Adrenal gland (tissue), 5 donors: ENCODE measurements at regions not wholly inside any gene's neighbourhood (a gene's known extent, or its start where the extent isn't known, plus 50 kb on each side); places are given as distances from the start of the nearest gene placed in this dataset.

ENCODE experiments used
- POLR2A ChIP-seq, 2 donors: fragments of 450-650 bp; IDR thresholded peaks; one replicate each; pipeline ENCODE4 v1.6.1; 2017; ENCODE audit warnings: antibody characterized with exemption in 2 of 2, mild to moderate bottlenecking in 2 of 2, moderate library complexity in 1 of 2
- TF ChIP-seq, protein P1 (sequence below), 6 experiments: fragments of 450-650 bp in 4 of 6; fragments of 200-600 bp in 2 of 6; sonication (generic) in 1 of 6; IDR thresholded peaks; 1 replicate in 5 of 6; 2 replicates in 1 of 6; pipeline versions ENCODE4 v1.5.1 to v1.8.0; 2016 to 2021; ENCODE audit warnings: antibody characterized with exemption in 6 of 6, mild to moderate bottlenecking in 2 of 6, moderate library complexity in 1 of 6
- donor health status: DM: no; HTN: no; CAD: no.

DNA sequence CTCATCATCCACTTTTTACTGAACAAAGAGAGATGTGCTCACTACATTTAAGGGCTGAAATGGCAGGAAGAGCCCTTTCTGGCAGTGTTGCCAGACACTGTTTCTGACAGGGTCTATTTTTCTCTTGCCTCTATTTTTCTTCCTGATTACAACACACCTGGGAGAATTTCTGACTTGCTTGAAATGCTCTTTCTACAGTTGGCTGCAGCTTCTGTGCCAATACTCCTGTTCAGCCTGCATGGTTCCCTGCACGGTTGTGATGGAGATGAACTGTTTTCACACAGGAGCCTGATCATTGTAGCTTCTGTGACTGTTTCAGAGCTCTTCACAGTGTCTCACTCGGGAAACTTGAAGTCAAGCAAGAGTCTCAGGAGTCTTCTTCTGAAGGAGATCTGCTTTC, 83.0 kb upstream of the DLG1 start:
- TF ChIP-seq, protein P1, sequence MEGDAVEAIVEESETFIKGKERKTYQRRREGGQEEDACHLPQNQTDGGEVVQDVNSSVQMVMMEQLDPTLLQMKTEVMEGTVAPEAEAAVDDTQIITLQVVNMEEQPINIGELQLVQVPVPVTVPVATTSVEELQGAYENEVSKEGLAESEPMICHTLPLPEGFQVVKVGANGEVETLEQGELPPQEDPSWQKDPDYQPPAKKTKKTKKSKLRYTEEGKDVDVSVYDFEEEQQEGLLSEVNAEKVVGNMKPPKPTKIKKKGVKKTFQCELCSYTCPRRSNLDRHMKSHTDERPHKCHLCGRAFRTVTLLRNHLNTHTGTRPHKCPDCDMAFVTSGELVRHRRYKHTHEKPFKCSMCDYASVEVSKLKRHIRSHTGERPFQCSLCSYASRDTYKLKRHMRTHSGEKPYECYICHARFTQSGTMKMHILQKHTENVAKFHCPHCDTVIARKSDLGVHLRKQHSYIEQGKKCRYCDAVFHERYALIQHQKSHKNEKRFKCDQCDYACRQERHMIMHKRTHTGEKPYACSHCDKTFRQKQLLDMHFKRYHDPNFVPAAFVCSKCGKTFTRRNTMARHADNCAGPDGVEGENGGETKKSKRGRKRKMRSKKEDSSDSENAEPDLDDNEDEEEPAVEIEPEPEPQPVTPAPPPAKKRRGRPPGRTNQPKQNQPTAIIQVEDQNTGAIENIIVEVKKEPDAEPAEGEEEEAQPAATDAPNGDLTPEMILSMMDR (IDR thresholded peaks at IDR 0.05): no peak
- TF ChIP-seq POLR2A (IDR thresholded peaks at IDR 0.05): no peak
